GM19395 (cell line): ENCODE measurements at regions not wholly inside any gene's neighbourhood (a gene's known extent, or its start where the extent isn't known, plus 50 kb on each side); places are given as distances from the start of the nearest gene placed in this dataset.

Experiments used
- ATAC-seq: cut with Tn5 transposase; IDR thresholded peaks from one replicate; pipeline ENCODE4 v1.9.1; 2021; ENCODE audit warnings: mild to moderate bottlenecking, moderate library complexity; ENCODE audit not compliant: unreplicated experiment

DNA sequence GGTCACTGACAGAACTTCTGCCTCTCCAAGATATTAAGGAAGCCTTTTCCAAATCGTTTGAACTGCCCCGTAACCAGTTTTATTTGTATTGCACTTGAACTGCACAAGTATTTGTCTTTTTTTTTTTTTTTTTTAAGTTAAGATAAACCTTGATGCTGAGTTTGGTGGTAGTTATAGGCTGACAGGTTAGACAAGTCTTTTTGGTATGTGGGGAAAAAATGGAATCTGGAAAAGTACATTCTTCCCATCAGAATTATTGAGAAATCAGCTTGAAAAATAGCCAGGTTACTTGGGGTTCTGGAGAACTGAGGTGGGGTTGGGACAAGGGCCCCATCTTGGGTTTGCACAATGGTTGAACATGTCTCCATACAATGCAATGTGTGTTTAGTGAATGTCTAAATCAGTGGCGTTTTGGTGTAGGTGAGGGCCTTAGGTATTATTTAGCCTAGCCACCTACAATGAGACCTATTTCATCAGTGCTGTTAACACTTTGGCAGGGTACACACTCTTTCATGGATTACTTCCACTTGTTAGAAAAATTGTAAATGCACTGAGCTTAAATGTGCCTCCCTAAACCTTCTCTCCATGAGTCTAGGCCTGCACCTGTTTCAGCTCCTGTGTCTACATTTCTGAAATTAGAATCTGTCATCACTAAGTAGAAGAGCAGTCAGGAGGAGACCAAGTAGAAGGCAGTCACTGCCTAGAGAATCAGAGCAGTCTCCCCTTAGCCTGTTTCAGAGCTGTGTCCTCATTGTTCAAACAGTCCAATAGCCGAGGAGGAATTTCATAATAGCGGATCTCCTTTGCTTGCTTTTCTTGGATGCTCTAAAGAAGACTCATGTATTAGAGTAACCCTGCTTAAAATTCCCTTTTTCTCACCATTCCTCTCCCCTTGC lies 140.0 kb upstream of the HMHB1 start:
- no peak for ATAC-seq

DNA sequence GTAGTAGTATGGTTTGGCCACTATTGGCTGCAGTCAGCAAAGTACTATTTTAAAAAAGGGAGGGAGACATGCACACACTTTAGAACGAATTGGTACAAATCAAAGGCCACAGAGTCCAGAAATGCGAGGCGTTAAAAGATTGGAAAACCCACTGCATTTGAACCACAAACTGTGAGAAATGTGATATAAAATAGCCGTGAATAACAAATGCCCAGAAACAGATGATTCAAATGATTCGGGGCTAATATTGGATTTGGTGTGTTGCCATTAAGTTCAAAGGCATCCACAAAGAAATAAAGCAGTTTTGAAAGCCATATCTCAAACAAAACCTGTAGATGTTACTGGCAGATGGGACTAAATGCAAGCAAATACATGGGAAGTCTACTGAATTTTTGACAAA lies 140.9 kb upstream of the HMHB1 start:
- no peak for ATAC-seq

DNA sequence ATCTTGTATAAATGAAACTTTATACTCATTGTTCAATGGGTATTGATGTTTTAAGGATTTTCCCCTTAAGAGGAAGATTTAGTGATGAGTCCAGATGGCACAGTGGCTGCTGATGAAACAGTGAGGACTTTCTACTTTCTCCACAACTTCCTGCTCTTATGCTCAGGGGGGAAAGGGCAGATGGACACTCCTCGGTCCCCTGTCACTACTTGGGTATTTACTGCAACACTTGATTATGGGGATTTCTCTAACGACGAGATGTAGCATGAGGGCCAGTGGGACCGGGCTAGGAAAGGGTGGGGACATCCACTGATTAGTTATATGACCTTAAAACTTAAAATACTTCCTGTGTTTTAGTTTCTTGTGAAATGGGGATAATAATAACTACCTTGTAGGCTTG lies 146.1 kb upstream of the HMHB1 start:
- no peak for ATAC-seq

DNA sequence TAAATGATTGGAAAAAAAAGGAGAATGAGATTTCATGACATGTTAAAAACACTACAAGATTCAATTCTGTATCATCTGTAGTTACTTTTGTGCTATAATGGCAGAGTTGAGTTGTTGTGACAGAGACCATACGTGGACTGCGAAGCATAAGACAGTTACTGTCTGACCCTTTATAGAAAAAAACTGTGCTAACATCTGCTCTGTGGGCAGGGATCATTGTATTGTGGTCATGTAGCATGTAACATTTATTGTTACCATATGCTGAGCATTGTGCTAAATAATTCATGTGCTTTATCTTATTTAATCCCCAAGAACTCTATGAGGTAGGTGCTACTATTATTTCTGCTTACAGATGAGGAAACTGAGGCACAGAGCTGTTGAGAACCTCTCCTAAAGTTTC lies 147.3 kb upstream of the HMHB1 start:
- ATAC-seq, result no peak

DNA sequence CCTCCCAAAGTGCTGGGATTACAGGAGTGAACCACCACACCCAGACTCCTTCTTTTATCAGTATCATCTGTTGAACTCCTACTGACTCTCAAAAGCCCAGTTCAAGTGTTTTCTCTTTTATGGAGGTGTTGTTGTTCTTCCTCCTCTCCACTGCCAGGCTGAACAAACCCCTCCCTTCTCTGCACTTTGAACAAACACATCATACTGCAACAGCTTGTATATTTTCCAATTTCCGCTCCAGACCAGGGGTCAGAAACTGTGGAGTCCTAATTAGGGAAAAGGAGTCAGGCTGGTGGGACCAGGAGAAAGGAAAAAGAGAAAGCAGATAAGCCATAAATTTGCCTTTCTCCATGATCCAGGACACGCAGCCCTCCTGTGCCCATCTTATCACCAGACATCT lies 148.1 kb upstream of the HMHB1 start:
- no peak for ATAC-seq

DNA sequence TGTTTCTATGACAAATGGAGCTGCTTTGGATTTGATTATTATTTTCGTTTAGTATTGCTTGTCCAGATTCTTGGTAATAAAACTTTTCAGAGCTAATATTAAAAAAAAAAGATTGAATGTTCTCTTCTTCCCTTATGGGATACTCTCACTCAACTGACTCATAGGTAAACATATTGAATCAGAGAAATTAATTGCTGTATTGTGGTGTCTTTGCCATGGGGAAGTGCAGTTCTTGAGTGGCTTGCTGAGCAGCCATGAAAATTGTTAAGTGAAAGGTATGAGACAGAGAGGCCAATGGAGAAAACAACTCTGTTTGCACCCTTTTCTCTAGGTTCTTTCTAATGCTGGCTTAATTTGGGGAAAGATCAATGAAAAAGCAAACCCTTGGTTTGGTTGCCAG lies 149.9 kb upstream of the HMHB1 start:
- ATAC-seq, result no peak

DNA sequence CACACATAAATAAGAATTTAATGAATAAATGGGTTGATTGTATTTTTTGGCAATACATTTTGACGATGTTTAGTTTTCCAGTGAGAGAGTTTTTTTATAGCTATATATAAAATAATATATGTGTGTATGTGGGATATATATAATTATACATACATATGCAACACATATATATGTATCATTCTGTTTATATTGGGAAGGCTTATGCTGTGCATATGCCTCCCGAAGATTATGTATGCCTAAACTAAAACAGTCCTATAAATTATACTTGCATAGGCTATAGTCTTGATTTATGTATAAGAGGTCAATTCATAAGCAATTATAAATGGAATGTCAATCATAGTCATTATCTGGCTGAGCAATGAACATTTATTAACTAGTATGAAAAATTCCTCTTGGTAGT lies 151.3 kb upstream of the HMHB1 start:
- no peak for ATAC-seq

DNA sequence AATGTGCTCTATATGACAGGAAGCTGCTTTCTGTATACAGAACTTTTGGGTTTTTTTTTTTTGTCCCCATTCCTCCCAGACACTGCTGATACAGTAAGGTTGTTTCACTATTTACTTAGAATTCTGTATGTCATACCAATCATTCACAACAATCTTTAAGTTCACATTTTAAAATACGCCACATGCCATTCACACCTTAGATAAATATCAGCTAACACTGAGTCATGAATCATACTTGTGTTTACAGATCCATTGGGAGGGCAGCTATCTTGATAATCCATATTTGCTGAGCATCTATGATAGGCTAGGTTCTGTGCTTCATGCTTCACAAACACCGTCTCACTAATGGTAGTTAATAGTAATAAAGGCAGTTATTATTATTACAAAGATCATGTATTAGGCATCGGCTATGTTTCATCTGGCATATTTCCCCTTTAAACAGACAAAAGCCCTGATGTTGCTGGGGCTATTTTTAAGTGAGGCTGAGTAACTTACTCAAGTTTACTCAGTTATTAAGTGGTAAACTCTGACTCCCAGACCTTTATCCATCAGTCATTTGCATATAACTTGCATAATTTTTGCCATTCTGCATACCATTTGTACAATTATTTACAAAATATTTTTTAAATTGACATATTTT lies 152.2 kb upstream of the HMHB1 start:
- ATAC-seq, result no peak

DNA sequence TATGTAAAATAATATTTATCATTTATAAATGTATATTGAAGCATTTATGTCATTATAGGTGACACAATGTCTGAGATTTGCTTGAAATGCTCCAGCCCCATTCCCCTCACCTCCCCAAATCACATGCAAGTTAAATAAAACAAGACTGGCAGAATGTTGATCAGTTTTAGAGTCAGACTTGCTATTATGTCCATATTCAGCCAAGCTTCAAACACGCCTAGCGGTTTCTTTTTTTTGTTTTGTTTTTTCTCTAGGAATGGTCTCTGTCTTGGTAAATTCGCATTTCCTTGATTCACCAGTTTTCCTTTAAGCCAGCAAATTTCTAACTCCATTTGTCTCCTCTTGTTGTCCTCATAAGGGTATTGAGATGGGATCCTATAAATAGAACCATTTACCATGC lies 153.0 kb upstream of the HMHB1 start:
- ATAC-seq, result no peak

DNA sequence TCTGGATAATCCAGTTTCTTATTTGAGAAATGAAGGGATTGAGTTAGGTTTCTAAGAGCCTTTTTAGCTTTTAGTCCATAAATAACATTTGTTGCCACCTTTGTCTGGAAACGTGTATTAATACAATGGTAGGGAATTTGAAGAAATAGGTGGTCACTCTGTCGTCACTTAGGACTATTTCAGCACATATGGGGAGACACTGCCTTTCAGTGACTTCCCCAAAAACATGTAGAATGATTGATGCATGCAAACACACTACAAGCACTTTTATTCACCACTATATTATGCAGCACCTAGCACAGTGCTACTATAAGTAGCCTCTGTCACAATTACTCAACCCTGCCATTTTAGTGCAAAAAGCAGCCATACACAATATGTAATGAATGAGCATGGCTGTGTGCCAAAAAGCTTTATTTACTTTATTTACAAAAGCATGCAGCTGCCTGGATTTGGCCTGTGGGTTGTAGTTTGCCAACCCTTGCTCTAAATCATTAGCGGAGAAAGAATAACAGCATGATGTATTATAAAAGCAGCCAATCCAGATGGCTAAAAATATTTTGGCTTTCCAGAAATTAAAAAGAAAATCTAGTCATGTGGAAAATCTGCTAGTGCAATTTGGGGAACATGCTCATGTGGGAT lies 154.2 kb upstream of the HMHB1 start:
- no peak for ATAC-seq

DNA sequence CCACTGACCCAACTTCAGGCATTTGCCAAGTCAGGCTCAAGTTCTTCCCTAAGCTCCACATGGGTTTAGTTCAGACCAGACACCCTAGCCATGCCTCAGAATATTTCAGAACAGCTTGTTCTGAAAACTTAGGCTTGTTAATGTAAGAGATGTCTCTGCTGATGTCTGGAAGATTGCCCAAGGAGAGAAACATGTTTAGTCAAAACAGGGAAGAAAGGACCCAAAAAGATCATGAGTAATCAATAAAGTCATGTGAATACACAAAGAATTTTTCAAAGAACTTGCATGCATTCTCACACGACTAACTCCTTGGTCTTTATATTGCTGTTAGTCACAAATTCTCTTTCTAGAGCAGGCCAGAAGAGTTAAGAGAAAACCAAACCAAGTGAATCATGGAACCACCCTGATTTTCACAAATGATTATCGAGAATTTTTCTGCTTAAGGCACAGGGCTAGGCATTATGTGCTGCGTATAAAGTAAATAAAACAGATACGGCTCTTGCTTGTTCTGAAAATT lies 158.1 kb upstream of the HMHB1 start:
- no peak for ATAC-seq

DNA sequence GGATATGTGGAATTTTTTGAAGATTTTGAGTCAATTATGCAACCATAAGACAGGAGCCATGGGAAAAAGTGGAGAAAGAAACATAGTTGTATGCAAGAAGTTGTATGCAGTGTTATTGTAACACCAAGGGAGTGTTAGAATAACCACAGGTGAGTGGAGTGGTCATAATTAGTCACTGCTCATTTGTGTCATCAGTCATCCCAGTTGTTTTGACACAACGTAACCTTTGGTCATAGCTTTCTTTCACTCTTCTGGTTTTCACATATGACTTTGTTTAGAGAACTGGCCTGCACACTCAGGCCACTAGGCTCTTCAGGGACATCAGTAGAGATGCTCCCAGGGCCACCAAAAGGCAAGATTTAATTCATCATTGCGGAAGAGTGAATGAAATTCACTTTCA lies 158.7 kb upstream of the HMHB1 start:
- ATAC-seq, result peak; percentile 65

DNA sequence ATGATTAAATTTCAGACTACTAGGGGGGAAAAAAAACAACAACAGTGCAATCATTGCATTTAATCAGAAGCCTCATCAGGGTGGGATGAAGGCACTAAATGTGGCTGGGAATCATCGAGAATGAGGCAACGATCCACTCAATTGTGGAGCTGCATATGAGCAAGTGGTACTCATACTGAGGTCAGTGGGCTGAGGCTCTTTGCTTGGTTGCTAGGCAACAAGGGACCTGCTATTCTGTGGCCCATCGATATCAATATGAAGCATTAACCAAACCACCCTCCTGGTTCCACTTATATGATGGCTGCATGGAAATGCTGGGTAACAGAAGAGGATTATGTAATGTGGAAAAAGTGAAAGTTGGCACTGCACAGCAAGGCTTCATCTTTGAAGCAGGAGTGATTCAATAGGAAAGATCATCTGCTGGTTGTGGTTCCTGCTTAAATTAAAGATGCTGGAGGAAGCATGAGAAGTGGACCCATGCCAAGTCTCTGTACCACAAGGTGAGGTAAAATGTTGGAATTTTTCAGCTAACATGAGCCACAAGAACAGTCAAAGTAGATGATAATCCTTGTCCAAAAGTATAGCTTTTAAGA lies 159.8 kb upstream of the HMHB1 start:
- ATAC-seq, result no peak

DNA sequence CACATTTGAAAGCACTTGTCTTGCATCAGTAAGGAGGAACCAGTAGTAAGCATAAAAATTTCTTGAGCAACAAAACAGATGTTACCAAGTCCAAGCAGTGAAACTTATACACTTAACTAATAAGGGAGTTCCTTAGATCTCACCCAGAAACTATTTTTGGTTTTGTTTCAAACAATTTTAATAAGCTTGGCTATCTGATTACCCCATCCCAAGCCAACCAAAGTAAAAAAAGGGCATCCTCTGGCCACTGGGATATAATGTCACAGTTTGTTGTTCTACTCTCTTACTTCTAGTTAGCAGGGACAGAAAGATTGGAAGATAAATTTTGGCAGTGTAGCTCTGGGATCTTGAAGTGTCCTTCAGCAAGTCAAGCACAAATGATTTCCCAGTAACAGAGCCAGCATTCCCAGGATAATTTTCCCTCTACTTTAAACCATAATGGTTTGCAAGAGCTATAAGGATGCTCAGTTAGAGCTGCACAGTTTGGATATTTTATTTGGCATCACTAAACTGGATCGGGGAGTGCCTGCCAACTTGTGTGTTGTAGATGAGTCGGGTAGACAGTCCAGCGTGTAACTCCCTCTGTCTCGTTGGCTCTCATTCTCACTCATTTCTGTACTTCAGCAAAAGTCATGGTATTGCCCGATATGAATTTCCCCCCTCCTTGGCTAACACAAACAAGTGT lies 161.9 kb upstream of the HMHB1 start:
- no peak for ATAC-seq

DNA sequence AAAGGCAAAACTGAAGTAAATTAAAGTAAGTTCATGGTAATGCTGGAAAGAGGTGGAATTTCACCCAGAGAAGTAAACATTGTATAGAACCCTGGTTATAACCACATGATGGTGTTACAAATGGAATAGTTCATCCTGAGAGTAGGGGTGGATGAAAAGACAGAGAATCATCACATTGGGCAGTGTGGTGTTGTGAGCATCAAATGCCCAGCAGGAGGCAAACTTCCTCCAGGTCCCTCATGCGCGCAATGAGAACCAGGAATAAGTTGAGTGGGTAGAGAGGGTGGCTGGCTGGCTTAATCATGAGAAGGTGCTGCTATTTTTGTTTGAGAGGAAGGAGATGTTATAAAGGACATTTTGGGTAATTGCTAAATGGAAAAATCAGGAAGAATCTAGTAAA lies 163.3 kb upstream of the HMHB1 start:
- ATAC-seq, result no peak

DNA sequence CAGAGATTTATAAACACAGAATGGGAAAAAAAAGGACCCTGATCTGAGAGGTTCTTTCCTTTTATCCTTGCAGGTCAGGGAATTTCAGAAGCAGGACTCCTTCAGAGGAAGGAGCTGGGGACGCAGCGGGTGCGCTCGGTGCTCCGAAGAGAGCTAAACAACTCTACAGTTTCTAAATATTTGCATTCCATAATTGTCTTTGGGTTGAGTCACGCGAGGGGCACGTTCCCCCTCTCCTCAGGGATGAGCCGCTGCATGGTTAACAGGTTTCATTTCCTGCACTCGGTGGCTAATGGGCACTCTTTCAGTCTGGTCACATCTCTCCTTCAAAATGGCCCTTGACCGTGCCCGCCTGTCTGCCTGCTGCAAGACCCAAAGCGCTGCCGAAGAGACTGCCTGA lies 165.0 kb upstream of the HMHB1 start:
- no peak for ATAC-seq

DNA sequence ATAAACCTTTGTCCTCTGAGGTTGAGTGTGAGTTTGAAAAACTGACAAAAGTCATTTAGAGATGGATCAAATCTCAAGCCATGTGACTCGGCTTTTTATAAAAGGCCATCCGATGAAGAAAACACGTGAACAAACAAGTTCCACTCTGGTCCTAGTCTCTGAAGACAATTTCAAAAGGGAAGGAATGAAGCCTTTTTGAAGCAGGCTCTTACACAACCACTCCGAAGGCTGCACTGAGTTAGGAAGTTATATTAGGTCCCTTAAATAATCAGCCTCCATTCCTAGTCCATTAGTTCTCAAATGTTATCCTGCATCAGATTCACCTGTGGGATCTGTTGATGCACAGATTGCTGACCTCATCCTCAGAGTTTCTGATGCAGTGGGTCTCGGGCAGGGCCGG lies 166.6 kb upstream of the HMHB1 start:
- ATAC-seq, result no peak

DNA sequence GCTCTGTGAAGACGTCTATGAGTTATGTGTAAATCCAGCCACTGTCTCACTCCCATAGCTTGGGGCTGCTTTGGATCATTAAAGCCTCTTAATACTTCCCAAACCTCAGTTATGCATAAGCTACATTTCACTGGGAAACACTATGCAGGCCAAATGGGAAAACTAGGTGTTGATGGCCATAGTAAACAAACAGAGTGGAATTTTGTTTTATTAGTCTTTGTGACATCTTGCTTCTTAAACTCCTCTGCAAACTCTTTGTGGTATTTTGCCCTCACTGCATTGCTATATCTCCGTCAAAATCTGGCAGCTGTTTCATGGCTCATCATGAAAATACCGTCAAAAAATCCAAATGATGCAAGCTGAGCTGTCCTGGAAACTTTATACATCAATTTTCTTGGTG lies 167.2 kb upstream of the HMHB1 start:
- no peak for ATAC-seq

DNA sequence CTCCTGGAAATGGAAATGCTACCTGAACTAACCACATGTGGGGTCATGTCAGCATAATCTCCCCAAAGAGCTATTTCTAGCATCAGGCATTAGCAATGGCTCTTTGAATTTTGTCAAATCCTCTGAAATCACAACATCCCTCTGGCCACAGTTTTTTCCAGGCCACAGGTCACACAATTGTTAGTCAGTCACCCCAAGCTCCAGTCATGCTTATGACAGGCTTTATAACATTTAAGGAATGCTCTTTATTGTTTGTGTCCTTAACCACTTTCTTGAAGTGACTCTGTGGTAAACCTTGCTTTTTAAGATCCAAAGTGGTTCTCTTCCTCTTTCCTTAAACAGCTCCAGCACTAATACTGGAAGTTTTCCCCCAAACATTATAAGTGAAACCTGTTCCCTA lies 169.2 kb upstream of the HMHB1 start:
- ATAC-seq, result no peak

DNA sequence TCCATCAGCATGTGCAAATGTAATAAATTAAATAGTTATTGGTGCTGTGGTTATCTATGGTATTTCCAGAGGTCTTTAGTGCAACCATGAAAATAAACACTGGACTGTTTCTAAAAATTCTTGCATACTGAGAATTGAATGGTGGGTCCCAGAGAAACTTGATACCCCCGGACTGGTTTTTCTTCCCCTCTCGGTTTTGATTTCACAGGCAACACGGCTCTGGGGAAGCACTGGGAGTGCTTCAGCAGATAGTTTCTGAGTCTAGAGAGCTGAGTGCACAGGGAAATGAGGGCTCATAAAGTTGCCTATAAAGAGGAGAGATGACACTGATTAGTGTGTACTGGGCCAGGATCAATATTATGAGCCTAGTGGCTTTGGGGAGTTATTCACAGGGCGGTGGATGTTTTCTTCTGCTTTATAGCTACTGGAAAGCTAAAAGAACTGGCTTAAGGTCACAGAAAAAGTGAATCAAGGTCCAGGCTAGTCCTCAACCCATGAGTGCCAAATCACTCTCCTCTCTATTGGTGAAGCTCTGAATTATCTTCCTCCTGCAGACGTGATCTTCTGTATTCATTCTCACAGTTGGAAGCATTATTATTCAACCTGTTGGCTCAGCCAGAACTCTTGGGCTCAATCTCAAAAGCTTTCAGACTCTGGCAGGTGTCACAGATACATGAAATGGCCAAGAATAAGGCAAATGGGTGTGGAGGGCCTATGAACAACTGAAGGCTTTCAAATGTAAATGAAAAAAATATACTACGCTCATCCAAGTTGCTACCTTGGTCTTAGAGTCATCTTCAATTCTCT lies 170.2 kb upstream of the HMHB1 start:
- ATAC-seq, result peak; percentile 82
